ENCODE measurements at regions not wholly inside any gene's neighbourhood (a gene's known extent, or its start where the extent isn't known, plus 50 kb on each side); places are given as distances from the start of the nearest gene placed in this dataset.
"Not testable (repeated sequence)": the region's sequence is repeated elsewhere in the genome, so short reads cannot be mapped to it uniquely, and the experiment has no call there.

GRCh38 chr1:204782118-204782700, 88.5 kb upstream of the NFASC start:
- H3K23me2 ChIP-seq (ENCODE audit: insufficient read length, low read depth, low read length, poor library complexity, severe bottlenecking), result no peaks in the 10 kb centered on the region
- Mint-ChIP-seq H3K4me1 (peaks cover 0 to 7% of the 10 kb centered on the region in 2 experiments; a peak in 3 of 4 replicates), H3K4me3 (no peak overlapping the region), H3K27me3 (ENCODE audit: low read depth) (peaks cover 6% of the 10 kb centered on the region), H3K27ac (no peak overlapping the region), H3K9me3 (peaks cover 0 to 4% of the 10 kb centered on the region in 2 experiments; a peak in 2 of 5 replicates), H3K36me3 (ENCODE audit: insufficient read depth in 1 of 3, low read depth in 3 of 3) (no peaks in the 10 kb centered on the region)
- H4K20me1 ChIP-seq (ENCODE audit: control insufficient read depth, insufficient read depth, insufficient read length), result no peaks in the 10 kb centered on the region
- no peak overlapping the region for H3K18ac ChIP-seq (ENCODE audit: insufficient read length, low read depth, low read length)
- H3K4ac ChIP-seq (ENCODE audit: low read depth, low read length), result no peak overlapping the region
- H3K9ac ChIP-seq (ENCODE audit: extremely low read depth, insufficient read length, low read length), result no peak overlapping the region
- no peaks in the 10 kb centered on the region for H3K79me1 ChIP-seq (ENCODE audit: insufficient read depth, low read depth, low read length, poor library complexity, severe bottlenecking)
- no peaks in the 10 kb centered on the region; the same call in 1 of the 2 replicates for H3K4me1 ChIP-seq (ENCODE audit: insufficient read depth, low read length)
- no peak overlapping the region for H3K14ac ChIP-seq (ENCODE audit: insufficient read depth, low read length)
- no peak for TF ChIP-seq CTCF (conservative IDR thresholded peaks at IDR 0.05)
- no peak for DNase-seq
- no peak overlapping the region for H4K5ac ChIP-seq (ENCODE audit: insufficient read length, low read depth, low read length)
- no peak overlapping the region for H2BK5ac ChIP-seq (ENCODE audit: insufficient read length, low read length)
- no peak overlapping the region for H4K8ac ChIP-seq (replicated peaks; ENCODE audit: insufficient read length, low read depth, low read length)
- no peak overlapping the region for H3T11ph ChIP-seq (ENCODE audit: low read length)
- H2BK20ac ChIP-seq (ENCODE audit: low read depth, low read length, poor library complexity, severe bottlenecking), result no peak overlapping the region
- H4K91ac ChIP-seq (ENCODE audit: insufficient read length, low read depth, low read length), result no peak overlapping the region
- no peak overlapping the region for H3K4me2 ChIP-seq (ENCODE audit: insufficient read depth, insufficient read length, low read length)
- no peak overlapping the region for H2BK15ac ChIP-seq (ENCODE audit: low read depth, low read length)
- no peak overlapping the region for H3K27ac ChIP-seq (ENCODE audit: insufficient read length, low read depth, low read length)
- H3K9me3 ChIP-seq (ENCODE audit: control insufficient read depth, low read depth, low read length), result no peaks in the 10 kb centered on the region
- H2BK120ac ChIP-seq (ENCODE audit: low read depth, low read length, poor library complexity, severe bottlenecking), result no peak overlapping the region
- no peak overlapping the region for H2BK12ac ChIP-seq (ENCODE audit: insufficient read length, low read depth, low read length)
- H3K56ac ChIP-seq (ENCODE audit: insufficient read length, low read depth, low read length), result no peak overlapping the region
- no peaks in the 10 kb centered on the region for H3K79me2 ChIP-seq (ENCODE audit: insufficient read depth, low read length)
- no peak overlapping the region for H2AFZ ChIP-seq (ENCODE audit: low read length)
- WGBS (ENCODE audit: extremely low coverage, insufficient read length, low lambda C conversion rate), result no CpG with 5 or more reads among the region's 4 CpGs
- H3K27me3 ChIP-seq (ENCODE audit: insufficient read depth, low read length), result no peaks in the 10 kb centered on the region
- no peak overlapping the region for H2AK5ac ChIP-seq (ENCODE audit: insufficient read length, low read length)
- no peak overlapping the region for H3K23ac ChIP-seq (ENCODE audit: insufficient read length, low read depth, low read length)

- H3K23me2 ChIP-seq (ENCODE audit: insufficient read length, low read depth, low read length, poor library complexity, severe bottlenecking); H2BK5ac ChIP-seq (ENCODE audit: insufficient read length, low read length); H3K4ac ChIP-seq (ENCODE audit: low read depth, low read length); H3T11ph ChIP-seq (ENCODE audit: low read length); H3K9me3 Mint-ChIP-seq; H3K4me2 ChIP-seq (ENCODE audit: insufficient read depth, insufficient read length, low read length); H3K23ac ChIP-seq (ENCODE audit: insufficient read length, low read depth, low read length); H3K4me1 Mint-ChIP-seq; H3K18ac ChIP-seq (ENCODE audit: insufficient read length, low read depth, low read length); H4K91ac ChIP-seq (ENCODE audit: insufficient read length, low read depth, low read length); H2BK120ac ChIP-seq (ENCODE audit: low read depth, low read length, poor library complexity, severe bottlenecking); H3K36me3 Mint-ChIP-seq (ENCODE audit: insufficient read depth in 1 of 3, low read depth in 3 of 3); H3K79me1 ChIP-seq (ENCODE audit: insufficient read depth, low read depth, low read length, poor library complexity, severe bottlenecking); H2AK5ac ChIP-seq (ENCODE audit: insufficient read length, low read length); H4K5ac ChIP-seq (ENCODE audit: insufficient read length, low read depth, low read length); H3K14ac ChIP-seq (ENCODE audit: insufficient read depth, low read length); H2BK12ac ChIP-seq (ENCODE audit: insufficient read length, low read depth, low read length); DNase-seq; H3K56ac ChIP-seq (ENCODE audit: insufficient read length, low read depth, low read length); H3K27me3 ChIP-seq (ENCODE audit: insufficient read depth, low read length); H2AFZ ChIP-seq (ENCODE audit: low read length); H3K27ac ChIP-seq (ENCODE audit: insufficient read length, low read depth, low read length); H3K9me3 ChIP-seq (ENCODE audit: control insufficient read depth, low read depth, low read length); H4K20me1 ChIP-seq (ENCODE audit: control insufficient read depth, insufficient read depth, insufficient read length); H3K79me2 ChIP-seq (ENCODE audit: insufficient read depth, low read length); H2BK15ac ChIP-seq (ENCODE audit: low read depth, low read length); H3K9ac ChIP-seq (ENCODE audit: extremely low read depth, insufficient read length, low read length); H2BK20ac ChIP-seq (ENCODE audit: low read depth, low read length, poor library complexity, severe bottlenecking); H3K4me1 ChIP-seq (ENCODE audit: insufficient read depth, low read length); H3K27ac Mint-ChIP-seq; H4K8ac ChIP-seq (replicated peaks; ENCODE audit: insufficient read length, low read depth, low read length); H3K27me3 Mint-ChIP-seq (ENCODE audit: low read depth); H3K4me3 Mint-ChIP-seq: not testable (repeated sequence)
- no CpG with 5 or more reads among the region's 4 CpGs for WGBS (ENCODE audit: extremely low coverage, insufficient read length, low lambda C conversion rate)
Measured at GRCh38 chr1:204785023-204785422, 85.6 kb upstream of the NFASC start.
